ENCODE measurements at regions not wholly inside any gene's neighbourhood (a gene's known extent, or its start where the extent isn't known, plus 50 kb on each side); places are given as distances from the start of the nearest gene placed in this dataset.
A peak's percentile ranks its signal among the peaks of the same experiment; 100 is the strongest.

GRCh38 chr2:120662046-120662445 lies 73.6 kb upstream of the GLI2 start:
- DNase-seq (ENCODE audit: insufficient read length, low spot score) (no peak), FAIRE-seq (no peak)
- no peak for TF ChIP-seq POLR2A (IDR thresholded peaks at IDR 0.05; ENCODE audit: low read depth, low read length)

GRCh38 chr2:120662746-120663145 lies 72.9 kb upstream of the GLI2 start:
- no peak for TF ChIP-seq POLR2A (IDR thresholded peaks at IDR 0.05; ENCODE audit: low read depth, low read length)
- FAIRE-seq (no peak), DNase-seq (ENCODE audit: insufficient read length, low spot score) (no peak)

GRCh38 chr2:120666433-120666832 lies 69.2 kb upstream of the GLI2 start:
- no peak for DNase-seq (ENCODE audit: insufficient read length, low spot score)
- FAIRE-seq: no peak
- TF ChIP-seq POLR2A (IDR thresholded peaks at IDR 0.05; ENCODE audit: low read depth, low read length): no peak

GRCh38 chr2:120667981-120668380 lies 67.7 kb upstream of the GLI2 start:
- TF ChIP-seq POLR2A (IDR thresholded peaks at IDR 0.05; ENCODE audit: low read depth, low read length): no peak
- DNase-seq (ENCODE audit: insufficient read length, low spot score) (no peak), FAIRE-seq (no peak)

GRCh38 chr2:120669121-120669952 lies 66.3 kb upstream of the GLI2 start:
- no peak for DNase-seq (ENCODE audit: insufficient read length, low spot score)

GRCh38 chr2:120669971-120670370 lies 65.7 kb upstream of the GLI2 start:
- DNase-seq (ENCODE audit: insufficient read length, low spot score): no peak
- no peak for TF ChIP-seq POLR2A (IDR thresholded peaks at IDR 0.05; ENCODE audit: low read depth, low read length)
- FAIRE-seq: no peak

More at GRCh38 chr2:120669121-120669952, 66.3 kb upstream of the GLI2 start:
- FAIRE-seq: no peak
- no peak for TF ChIP-seq POLR2A (IDR thresholded peaks at IDR 0.05; ENCODE audit: low read depth, low read length)

GRCh38 chr2:120670371-120670770 lies 65.3 kb upstream of the GLI2 start:
- DNase-seq (ENCODE audit: insufficient read length, low spot score) (no peak), FAIRE-seq (no peak)
- no peak for TF ChIP-seq POLR2A (IDR thresholded peaks at IDR 0.05; ENCODE audit: low read depth, low read length)

- DNase-seq (ENCODE audit: insufficient read length, low spot score) (no peak), FAIRE-seq (no peak)
- no peak for TF ChIP-seq POLR2A (IDR thresholded peaks at IDR 0.05; ENCODE audit: low read depth, low read length)
These were observed 64.7 kb upstream of the GLI2 start for GRCh38 chr2:120670771-120671480.

GRCh38 chr2:120672526-120673204 lies 63.0 kb upstream of the GLI2 start:
- no peak for DNase-seq (ENCODE audit: insufficient read length, low spot score)
- TF ChIP-seq POLR2A (IDR thresholded peaks at IDR 0.05; ENCODE audit: low read depth, low read length): no peak
- no peak for FAIRE-seq

- FAIRE-seq (no peak), DNase-seq (ENCODE audit: insufficient read length, low spot score) (no peak)
- TF ChIP-seq POLR2A (IDR thresholded peaks at IDR 0.05; ENCODE audit: low read depth, low read length): no peak
These were observed 62.5 kb upstream of the GLI2 start for GRCh38 chr2:120673205-120673550.

- TF ChIP-seq POLR2A (IDR thresholded peaks at IDR 0.05; ENCODE audit: low read depth, low read length): no peak
- no peak for DNase-seq (ENCODE audit: insufficient read length, low spot score)
- FAIRE-seq: no peak
These were observed 62.1 kb upstream of the GLI2 start for GRCh38 chr2:120673571-120674061.

GRCh38 chr2:120674246-120675170 lies 61.2 kb upstream of the GLI2 start:
- no peak for FAIRE-seq
- TF ChIP-seq POLR2A (IDR thresholded peaks at IDR 0.05; ENCODE audit: low read depth, low read length): no peak
- no peak for DNase-seq (ENCODE audit: insufficient read length, low spot score)

GRCh38 chr2:120675460-120676130 lies 60.1 kb upstream of the GLI2 start:
- FAIRE-seq (no peak), DNase-seq (ENCODE audit: insufficient read length, low spot score) (peak; percentile 67)
- no peak for TF ChIP-seq POLR2A (IDR thresholded peaks at IDR 0.05; ENCODE audit: low read depth, low read length)

Measured in H54 (cell line).